HUES64 (cell line): ENCODE measurements at regions not wholly inside any gene's neighbourhood (a gene's known extent, or its start where the extent isn't known, plus 50 kb on each side); places are given as distances from the start of the nearest gene placed in this dataset.

ENCODE experiments used
- H3K27ac ChIP-seq: 2 replicates; pipeline ENCODE4 v1.7.0; 2013; ENCODE audit warnings: low read depth, low read length, inconsistent platforms
- H3K27me3 ChIP-seq: 2 replicates; pipeline ENCODE4 v1.6.1; 2013; ENCODE audit warnings: mild to moderate bottlenecking, low read length; ENCODE audit not compliant: insufficient read depth
- H3K36me3 ChIP-seq: 2 replicates; pipeline ENCODE4 v1.6.1; 2013; ENCODE audit warnings: mild to moderate bottlenecking, low read length; ENCODE audit not compliant: insufficient read depth
- H3K4me1 ChIP-seq: 2 replicates; pipeline ENCODE4 v1.6.1; 2013; ENCODE audit warnings: mild to moderate bottlenecking, low read length, moderate library complexity; ENCODE audit not compliant: insufficient read depth
- H3K4me3 ChIP-seq: 2 replicates; pipeline ENCODE4 v1.5.1; 2013; ENCODE audit warnings: mild to moderate bottlenecking, low read length, moderate library complexity
- H3K9ac ChIP-seq: 2 replicates; pipeline ENCODE4 v1.6.1; 2013; ENCODE audit warnings: mild to moderate bottlenecking, low read depth, low read length
- H3K9me3 ChIP-seq: 2 replicates; pipeline ENCODE4 v1.6.1; 2013; ENCODE audit warnings: low read depth, low read length; ENCODE audit not compliant: insufficient read depth
- WGBS: fragments of 150-250, 120-280 bp; methylation state at CpG from one replicate; pipeline ENCODE4 v1.1.7; 2013; ENCODE audit warnings: missing lambda C conversion rate; 5-methylcytosine and 5-hydroxymethylcytosine counted together

DNA sequence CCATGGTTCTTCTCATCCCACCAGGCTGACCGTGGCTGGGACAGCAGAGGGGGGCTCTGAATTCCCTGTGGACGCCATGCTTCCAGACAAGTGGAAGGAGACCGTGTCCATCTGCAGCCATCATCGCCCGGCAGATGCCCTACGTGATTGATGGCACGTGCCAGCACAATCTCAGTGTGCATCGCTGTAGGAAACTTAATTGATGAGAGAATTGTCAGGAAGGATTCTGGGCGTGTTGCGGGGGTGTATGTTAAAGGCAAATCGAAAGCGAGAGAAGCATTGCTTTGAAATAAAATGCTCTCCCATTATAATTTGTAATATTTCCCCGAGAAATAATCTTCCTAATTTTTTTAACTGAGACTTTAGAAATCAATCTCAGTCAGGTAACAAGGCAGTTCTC, 185.5 kb upstream of the CDH4 start:
- H3K9me3 ChIP-seq = no peaks in the 10 kb centered on the region
- no peak overlapping the region for H3K4me3 ChIP-seq
- H3K27me3 ChIP-seq = 0 out of 2 replicates have a peak, but pooled peaks cover 2% of the 10 kb centered on the region
- H3K4me1 ChIP-seq = no peaks in the 10 kb centered on the region
- H3K27ac ChIP-seq = no peak overlapping the region
- H3K9ac ChIP-seq = no peak overlapping the region
- WGBS = 95% methylated on average over 13 of the region's 13 CpGs
- no peaks in the 10 kb centered on the region for H3K36me3 ChIP-seq

DNA sequence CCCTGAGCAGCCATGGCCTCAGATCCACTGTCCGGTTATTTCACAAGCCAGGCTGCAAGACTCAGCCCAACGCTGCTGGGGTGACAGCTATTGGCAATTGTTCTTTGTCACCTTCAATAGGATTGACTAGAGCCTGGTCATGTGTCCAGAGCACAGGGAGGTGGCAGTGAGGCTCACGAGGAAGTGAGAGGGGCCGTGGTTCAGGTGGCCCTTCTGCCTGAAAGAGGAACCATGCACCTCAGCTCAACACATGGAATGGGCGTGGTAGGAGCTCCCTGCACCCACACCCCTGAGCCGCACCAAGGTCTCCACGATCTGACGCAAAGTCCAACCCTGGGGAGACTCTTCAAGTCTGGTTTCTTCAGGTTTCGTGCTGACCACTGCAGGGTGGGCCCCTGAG, 184.8 kb upstream of the CDH4 start:
- Histone ChIP-seq H3K27me3 (0 out of 2 replicates have a peak, but pooled peaks cover 2% of the 10 kb centered on the region), H3K4me1 (no peaks in the 10 kb centered on the region), H3K9ac (no peak overlapping the region), H3K27ac (no peak overlapping the region), H3K36me3 (no peaks in the 10 kb centered on the region), H3K4me3 (no peak overlapping the region), H3K9me3 (no peaks in the 10 kb centered on the region)
- 92% methylated on average over 9 of the region's 9 CpGs for WGBS

DNA sequence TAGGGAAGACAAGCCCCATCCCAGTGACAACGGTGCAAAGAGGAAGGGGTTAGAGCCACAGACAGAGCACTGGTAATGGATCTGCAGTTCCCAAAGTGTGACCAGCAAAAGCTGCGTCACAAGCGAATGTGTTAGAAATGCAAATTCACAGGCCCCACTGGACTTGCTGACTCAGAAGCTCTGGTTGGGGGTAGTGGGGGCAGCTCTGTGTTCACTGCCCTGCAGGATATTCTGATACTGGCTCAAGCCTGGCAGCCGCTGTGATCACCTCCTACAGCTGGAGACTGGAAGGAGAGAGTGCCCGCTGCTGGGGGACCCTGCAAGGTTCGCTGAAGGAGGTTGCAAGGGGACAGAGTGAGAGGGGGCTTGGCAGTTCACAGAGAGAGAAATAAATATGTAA, 179.7 kb upstream of the CDH4 start:
- Histone ChIP-seq H3K27ac (no peak overlapping the region), H3K9me3 (no peaks in the 10 kb centered on the region), H3K27me3 (0 out of 2 replicates have a peak, but pooled peaks cover 2% of the 10 kb centered on the region), H3K9ac (no peak overlapping the region), H3K4me3 (no peak overlapping the region), H3K4me1 (no peaks in the 10 kb centered on the region), H3K36me3 (no peaks in the 10 kb centered on the region)
- WGBS = 56% methylated on average over 6 of the region's 6 CpGs

DNA sequence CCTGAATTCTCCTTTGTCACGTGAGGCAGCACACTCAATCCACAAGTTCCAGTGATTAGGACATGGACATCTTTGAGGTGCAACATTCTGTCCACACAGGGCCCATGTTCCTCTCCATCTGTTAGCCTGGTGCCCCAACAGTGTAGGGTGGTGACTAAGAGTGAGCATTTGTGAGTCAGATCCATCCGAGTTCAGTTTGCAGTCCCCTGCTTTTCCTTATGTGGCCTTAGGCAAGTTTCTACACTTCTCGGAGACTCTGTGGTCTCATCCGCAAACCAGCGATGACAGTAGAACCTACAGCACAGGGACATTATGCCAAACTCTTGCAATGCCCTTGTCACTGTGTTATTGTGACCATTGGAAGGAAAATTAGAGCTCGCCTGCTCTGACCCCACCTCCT, 178.7 kb upstream of the CDH4 start:
- H3K4me1 ChIP-seq = no peaks in the 10 kb centered on the region
- no peaks in the 10 kb centered on the region for H3K9me3 ChIP-seq
- H3K27ac ChIP-seq = no peak overlapping the region
- no peak overlapping the region for H3K9ac ChIP-seq
- H3K4me3 ChIP-seq = no peak overlapping the region
- no peaks in the 10 kb centered on the region for H3K36me3 ChIP-seq
- 0 out of 2 replicates have a peak, but pooled peaks cover under 1% of the 10 kb centered on the region for H3K27me3 ChIP-seq
- WGBS = 94% methylated on average over 6 of the region's 6 CpGs

DNA sequence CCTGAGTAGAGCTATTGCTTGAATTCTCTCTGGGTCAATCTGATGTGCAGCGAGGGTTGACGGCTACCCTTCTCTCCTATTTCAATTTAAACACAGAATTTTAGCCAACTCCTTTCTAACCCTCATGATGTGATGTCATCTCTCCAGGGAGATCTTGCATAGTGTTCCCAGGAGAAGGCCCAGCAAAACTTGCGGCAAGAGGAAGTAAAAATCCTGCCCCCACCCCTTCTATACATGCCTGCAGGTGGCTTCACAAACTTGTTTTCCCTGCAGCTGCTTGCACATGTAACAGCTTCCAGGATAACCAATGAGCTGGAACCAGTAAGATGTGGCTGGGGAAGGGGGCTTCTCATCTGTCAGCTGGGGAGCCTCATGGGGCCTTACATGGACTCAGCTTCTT, 169.3 kb upstream of the CDH4 start:
- H3K9me3 ChIP-seq = peaks cover 8% of the 10 kb centered on the region; the same call in 1 of the 2 replicates
- H3K36me3 ChIP-seq = no peaks in the 10 kb centered on the region
- H3K27ac ChIP-seq = no peak overlapping the region
- no peaks in the 10 kb centered on the region for H3K4me1 ChIP-seq
- no peak overlapping the region for H3K4me3 ChIP-seq
- H3K9ac ChIP-seq = no peak overlapping the region
- WGBS = 92% methylated on average over 3 of the region's 3 CpGs
- no peaks in the 10 kb centered on the region for H3K27me3 ChIP-seq

DNA sequence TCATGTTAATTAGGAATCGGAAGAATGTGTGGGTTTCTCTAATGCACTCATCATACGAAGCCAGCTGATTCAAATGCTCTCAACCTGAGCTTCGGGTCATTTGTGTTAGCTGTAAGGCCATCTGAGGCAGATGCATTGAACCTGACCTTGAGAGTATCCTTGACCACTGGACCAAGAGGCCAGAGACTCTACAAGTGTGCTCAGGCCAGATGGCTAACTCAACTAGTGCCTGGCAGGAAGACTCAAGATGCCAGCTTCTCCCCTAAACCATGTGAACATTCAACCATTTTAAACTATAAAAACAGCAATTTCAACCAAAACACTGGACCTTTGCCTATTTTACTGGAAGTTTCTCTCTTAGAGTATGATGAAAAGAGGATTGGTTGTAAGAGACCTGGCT, 168.6 kb upstream of the CDH4 start:
- no peaks in the 10 kb centered on the region for H3K36me3 ChIP-seq
- H3K27ac ChIP-seq = no peak overlapping the region
- no peaks in the 10 kb centered on the region for H3K4me1 ChIP-seq
- H3K9ac ChIP-seq = no peak overlapping the region
- no peaks in the 10 kb centered on the region for H3K27me3 ChIP-seq
- peaks cover 8% of the 10 kb centered on the region; the same call in 1 of the 2 replicates for H3K9me3 ChIP-seq
- 94% methylated on average over 3 of the region's 3 CpGs for WGBS
- H3K4me3 ChIP-seq = no peak overlapping the region

DNA sequence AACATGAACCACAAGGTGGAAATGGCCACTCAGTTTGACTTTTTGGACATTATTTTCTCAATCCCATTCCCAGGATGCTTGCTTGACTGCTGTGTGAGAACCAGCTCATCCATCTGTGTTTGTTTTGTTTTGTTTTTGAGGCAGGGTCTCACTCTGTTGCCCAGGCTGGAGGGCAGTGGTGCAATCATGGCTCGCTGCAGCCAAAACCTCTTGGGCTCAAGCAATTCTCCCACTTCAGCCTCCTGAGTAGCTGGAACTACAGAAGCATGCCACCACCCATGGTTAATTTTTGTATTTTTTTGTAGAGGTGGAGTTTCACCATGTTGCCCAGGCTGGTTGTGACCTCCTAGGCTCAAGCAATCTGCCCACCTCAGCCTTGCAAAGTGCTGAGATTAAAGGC, 166.0 kb upstream of the CDH4 start:
- 87% methylated on average over 1 of the region's 1 CpG for WGBS
- H3K4me1 ChIP-seq = no peaks in the 10 kb centered on the region
- H3K9me3 ChIP-seq = peaks cover 8% of the 10 kb centered on the region; the same call in 1 of the 2 replicates
- no peak overlapping the region for H3K4me3 ChIP-seq
- no peak overlapping the region for H3K9ac ChIP-seq
- no peaks in the 10 kb centered on the region for H3K27me3 ChIP-seq
- no peaks in the 10 kb centered on the region for H3K36me3 ChIP-seq
- no peak overlapping the region for H3K27ac ChIP-seq

DNA sequence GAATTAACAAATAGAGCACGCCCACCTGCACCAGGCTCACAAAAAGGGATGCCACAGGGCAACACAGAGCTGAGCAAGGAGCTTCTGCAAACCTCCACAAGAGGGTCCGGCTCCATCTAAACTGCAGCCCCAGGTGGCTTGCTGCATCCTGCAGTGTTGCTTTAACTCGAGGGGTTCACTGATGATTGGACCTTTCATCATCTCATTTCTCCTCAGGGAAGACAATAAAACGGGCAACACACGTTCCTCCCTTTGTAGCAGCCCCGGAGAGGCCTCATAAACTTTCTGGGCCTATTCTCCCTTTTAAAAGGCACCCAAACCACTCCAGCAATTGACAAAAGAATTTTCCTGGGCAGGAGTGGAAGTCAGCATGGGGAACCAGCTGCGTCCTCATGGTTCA, 161.5 kb upstream of the CDH4 start:
- WGBS = 77% methylated on average over 7 of the region's 7 CpGs
- H3K9me3 ChIP-seq = 0 out of 2 replicates have a peak, but pooled peaks cover 6% of the 10 kb centered on the region
- H3K27me3 ChIP-seq = no peaks in the 10 kb centered on the region
- no peak overlapping the region for H3K27ac ChIP-seq
- no peak overlapping the region for H3K4me3 ChIP-seq
- no peak overlapping the region for H3K9ac ChIP-seq
- H3K36me3 ChIP-seq = no peaks in the 10 kb centered on the region
- H3K4me1 ChIP-seq = no peaks in the 10 kb centered on the region

DNA sequence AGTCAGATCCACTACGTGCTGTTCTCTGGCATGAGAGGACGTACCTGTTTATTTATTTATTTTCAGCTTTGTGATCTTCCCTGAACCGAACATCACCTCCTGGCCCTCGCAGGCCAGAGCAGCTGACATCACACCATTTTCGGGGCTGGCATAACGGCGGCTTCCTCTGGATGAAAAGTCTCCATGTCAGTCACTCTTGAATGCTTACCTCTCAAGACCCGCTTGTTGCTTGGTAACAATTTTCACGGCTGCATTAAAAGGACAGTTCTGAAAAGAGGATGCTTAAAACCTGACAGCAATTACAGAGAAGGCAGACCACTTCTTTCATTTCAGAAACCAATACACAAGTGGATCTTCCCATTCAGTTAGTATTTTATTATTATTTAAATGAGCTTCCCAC, 159.8 kb upstream of the CDH4 start:
- WGBS = 87% methylated on average over 9 of the region's 9 CpGs
- Histone ChIP-seq H3K36me3 (no peaks in the 10 kb centered on the region), H3K9me3 (0 out of 2 replicates have a peak, but pooled peaks cover 13% of the 10 kb centered on the region), H3K4me1 (no peaks in the 10 kb centered on the region), H3K27ac (no peak overlapping the region), H3K4me3 (no peak overlapping the region), H3K9ac (no peak overlapping the region), H3K27me3 (no peaks in the 10 kb centered on the region)

DNA sequence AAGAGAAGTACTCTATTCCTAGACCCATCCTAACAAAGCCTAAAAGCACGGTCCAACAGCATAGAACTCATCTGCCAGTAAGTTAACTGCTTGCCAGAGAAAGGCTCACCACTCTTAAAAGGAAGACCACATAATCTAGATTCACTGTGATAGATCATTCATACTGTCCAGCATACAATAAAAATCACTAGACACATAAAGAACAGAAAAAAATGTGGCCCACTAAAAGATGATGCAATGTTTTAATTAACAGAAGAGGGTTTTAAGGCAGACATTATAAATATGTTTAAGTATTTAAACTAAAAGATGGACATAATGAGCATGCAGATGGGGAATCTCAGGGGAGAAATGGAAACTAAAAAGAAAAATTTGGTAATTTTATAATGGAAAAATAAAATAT, 157.5 kb upstream of the CDH4 start:
- WGBS = 80% methylated on average over 1 of the region's 1 CpG
- no peak overlapping the region for H3K4me3 ChIP-seq
- H3K36me3 ChIP-seq = no peaks in the 10 kb centered on the region
- H3K9ac ChIP-seq = no peak overlapping the region
- no peak overlapping the region for H3K27ac ChIP-seq
- H3K4me1 ChIP-seq = no peaks in the 10 kb centered on the region
- H3K9me3 ChIP-seq = 0 out of 2 replicates have a peak, but pooled peaks cover 13% of the 10 kb centered on the region
- H3K27me3 ChIP-seq = peaks cover 4% of the 10 kb centered on the region; the same call in 1 of the 2 replicates

DNA sequence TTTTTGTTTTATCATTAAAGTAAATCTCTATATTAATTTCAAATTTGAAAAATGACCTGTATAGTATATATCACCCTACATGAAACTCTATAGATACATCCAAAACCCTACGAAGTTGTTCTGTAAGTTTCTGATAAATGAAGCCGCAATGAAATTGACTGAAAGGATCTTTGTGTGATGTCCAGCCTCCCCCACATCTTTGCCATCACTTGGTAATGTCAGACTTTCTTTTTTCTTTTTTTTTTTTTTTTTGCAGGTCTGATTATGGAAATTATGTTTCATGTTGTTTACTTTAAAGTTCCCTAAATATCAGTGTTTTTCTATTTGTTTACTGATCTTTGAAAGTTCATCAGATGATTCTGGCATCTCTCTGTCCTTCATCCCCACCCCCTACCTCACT, 155.6 kb upstream of the CDH4 start:
- H3K27me3 ChIP-seq = peaks cover 4% of the 10 kb centered on the region; the same call in 1 of the 2 replicates
- H3K4me1 ChIP-seq = no peaks in the 10 kb centered on the region
- no peak overlapping the region for H3K4me3 ChIP-seq
- H3K9ac ChIP-seq = no peak overlapping the region
- H3K9me3 ChIP-seq = 0 out of 2 replicates have a peak, but pooled peaks cover 13% of the 10 kb centered on the region
- no peaks in the 10 kb centered on the region for H3K36me3 ChIP-seq
- WGBS = no CpG with 5 or more reads among the region's 2 CpGs
- H3K27ac ChIP-seq = no peak overlapping the region

DNA sequence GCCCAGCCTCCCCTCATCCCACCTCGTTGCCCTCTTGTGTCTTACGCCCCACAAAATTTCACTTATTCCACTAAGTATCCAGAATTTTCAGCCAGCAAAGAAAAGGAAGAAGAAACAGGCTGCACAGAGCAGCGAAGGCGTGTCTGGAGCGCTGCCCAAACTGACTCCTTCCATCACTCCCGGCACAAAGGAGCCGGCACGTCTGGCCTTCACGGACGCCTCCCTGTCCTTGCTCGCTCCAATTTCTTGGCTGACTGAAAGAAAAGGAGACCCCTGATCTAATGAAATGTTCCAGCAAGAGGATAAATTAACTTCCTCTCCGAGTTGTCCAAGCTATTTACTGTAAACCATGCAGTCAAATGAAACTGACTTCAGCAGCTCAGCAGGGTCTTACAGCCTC, 152.3 kb upstream of the CDH4 start:
- H3K9ac ChIP-seq = no peak overlapping the region
- no peaks in the 10 kb centered on the region for H3K4me1 ChIP-seq
- 0 out of 2 replicates have a peak, but pooled peaks cover 13% of the 10 kb centered on the region for H3K9me3 ChIP-seq
- WGBS = 93% methylated on average over 12 of the region's 12 CpGs
- no peaks in the 10 kb centered on the region for H3K36me3 ChIP-seq
- no peak overlapping the region for H3K4me3 ChIP-seq
- H3K27me3 ChIP-seq = peaks cover 15% of the 10 kb centered on the region
- H3K27ac ChIP-seq = no peak overlapping the region
